ENCODE measurements at regions not wholly inside any gene's neighbourhood (a gene's known extent, or its start where the extent isn't known, plus 50 kb on each side); places are given as distances from the start of the nearest gene placed in this dataset.

GRCh38 chr7:109984729-109985128 lies 1106.2 kb upstream of the LRRN3 start:
- Histone ChIP-seq H2AFZ (replicated peaks; ENCODE audit: low read length, poor library complexity) (no peak overlapping the region), H3K18ac (ENCODE audit: low read depth, low read length) (no peak overlapping the region), H2BK15ac (ENCODE audit: low read depth, low read length) (no peak overlapping the region), H3K14ac (replicated peaks; ENCODE audit: low read depth, low read length) (no peak overlapping the region), H3K4ac (ENCODE audit: low read depth, low read length) (no peak overlapping the region), H2AK9ac (replicated peaks; ENCODE audit: low read depth, low read length, poor library complexity) (no peak overlapping the region), H3K4me2 (ENCODE audit: low read depth, low read length) (no peak overlapping the region; the same call in 1 of the 2 replicates), H3K79me1 (ENCODE audit: low read depth in 1 of 2, low read length in 2 of 2) (no peaks in the 10 kb centered on the region), H3K4me1 (ENCODE audit: control insufficient read depth, insufficient read depth, low read length) (no peaks in the 10 kb centered on the region), H4K5ac (ENCODE audit: low read depth, low read length) (no peak overlapping the region), H3K27me3 (ENCODE audit: control insufficient read depth, insufficient read depth, low read length) (no peaks in the 10 kb centered on the region), H2BK120ac (ENCODE audit: low read depth, low read length) (no peak overlapping the region), H3K4me3 (ENCODE audit: insufficient read depth, low read depth, low read length) (no peak overlapping the region), H4K91ac (ENCODE audit: insufficient read depth, low read depth, low read length) (no peak overlapping the region), H3K56ac (ENCODE audit: extremely low read depth, insufficient read depth, low read length) (no peak overlapping the region), H3K9ac (ENCODE audit: low read depth, low read length) (no peak overlapping the region), H3K36me3 (ENCODE audit: control insufficient read depth, insufficient read depth, low read length) (no peaks in the 10 kb centered on the region), H3K23ac (ENCODE audit: low read depth, low read length) (no peak overlapping the region), H2AK5ac (ENCODE audit: low read depth, low read length) (no peak overlapping the region), H3K9me1 (ENCODE audit: insufficient read depth, low read length) (no peaks in the 10 kb centered on the region), H3K9me3 (ENCODE audit: control insufficient read depth, insufficient read depth, low read length) (peaks cover 2% of the 10 kb centered on the region; the same call in 1 of the 2 replicates), H4K8ac (ENCODE audit: low read depth in 2 of 2, low read length in 2 of 2) (no peak overlapping the region), H4K20me1 (ENCODE audit: insufficient read depth, low read length) (no peaks in the 10 kb centered on the region), H2BK20ac (ENCODE audit: low read depth, low read length) (no peak overlapping the region), H3K27ac (ENCODE audit: insufficient read depth, low read length) (no peak overlapping the region), H2BK5ac (ENCODE audit: low read depth, low read length, poor library complexity, severe bottlenecking) (no peak overlapping the region)
- dilution Hi-C loops (cut with HindIII; ENCODE audit: low sequenced_read_pairs, unreplicated experiment) = no loop called here
- no CpG with 5 or more reads among the region's 5 CpGs for WGBS, 2 experiments (ENCODE audit: extremely low coverage in 2 of 2, insufficient read length in 1 of 2)
- ATAC-seq (ENCODE audit: low read depth) (no peak), DNase-seq (peak; percentile 2)
- CTCF ChIA-PET = no interaction called here
- in situ Hi-C loops (cut with MboI; ENCODE audit: low sequenced_read_pairs) = no loop called here
- BruUV-seq (replicated peaks) = no TSS peak
- no peak for TF ChIP-seq MXI1 (IDR thresholded peaks at IDR 0.05; ENCODE audit: borderline replicate concordance, low read depth, low read length)
- no peak for TF ChIP-seq USF2 (IDR thresholded peaks at IDR 0.05; ENCODE audit: low read depth, low read length)
- no peak for TF ChIP-seq CTCF (conservative IDR thresholded peaks at IDR 0.05; ENCODE audit: low read depth, low read length)
- TF ChIP-seq ELK1 (IDR thresholded peaks at IDR 0.05; ENCODE audit: borderline replicate concordance, low read depth, low read length) = no peak
- no peak for TF ChIP-seq BHLHE40 (IDR thresholded peaks at IDR 0.05; ENCODE audit: low read depth, low read length)
- TF ChIP-seq SMC3 (IDR thresholded peaks at IDR 0.05; ENCODE audit: low read depth, low read length) = no peak
- no peak for TF ChIP-seq MAFK (IDR thresholded peaks at IDR 0.05; ENCODE audit: low read depth, low read length)
- no peak for TF ChIP-seq FOS (IDR thresholded peaks at IDR 0.05; ENCODE audit: low read depth, low read length)
- TF ChIP-seq RAD21 (IDR thresholded peaks at IDR 0.05; ENCODE audit: low read length) = no peak
- TF ChIP-seq RFX5 (IDR thresholded peaks at IDR 0.05; ENCODE audit: low read depth, low read length) = no peak
- intact Hi-C loops (cut with micrococcal nuclease) = no loop called here
- POLR2A ChIA-PET (ENCODE audit: unreplicated experiment) = no interaction called here
